ACHN (cell line): ENCODE measurements at regions not wholly inside any gene's neighbourhood (a gene's known extent, or its start where the extent isn't known, plus 50 kb on each side); places are given as distances from the start of the nearest gene placed in this dataset.
A peak's percentile ranks its signal among the peaks of the same experiment; 100 is the strongest.
"Not testable (repeated sequence)": the region's sequence is repeated elsewhere in the genome, so short reads cannot be mapped to it uniquely, and the experiment has no call there.

Experiments used
- DNase-seq: peaks from one replicate; pipeline ENCODE4 v3.0.0-alpha.2; 2015
- in situ Hi-C: cut with HindIII; loops from 2 replicates; pipeline ENCODE4 v1.10.0; 2017; ENCODE audit warnings: low sequenced_read_pairs, low pct_ligation_motif_present, low pct_unique_long_range_greater_than_20kb

DNA sequence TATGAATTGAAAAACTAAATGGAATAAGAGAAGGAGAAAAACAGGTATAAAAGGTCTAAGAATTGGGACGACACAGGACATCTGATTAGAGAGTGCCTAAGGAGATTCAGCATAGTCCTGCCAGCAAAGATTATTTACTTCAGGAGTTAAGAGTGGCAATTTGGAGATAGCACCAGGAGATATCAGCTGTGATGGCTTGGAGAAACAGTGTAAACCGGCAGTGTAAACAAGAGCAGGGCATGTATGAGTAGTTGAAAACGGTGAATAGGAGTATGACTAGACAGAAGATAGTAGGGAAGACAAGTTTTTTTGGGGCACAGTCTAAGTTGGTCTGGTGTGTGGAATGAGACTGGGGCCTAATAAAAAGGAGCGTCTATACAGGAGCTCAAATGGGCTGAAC lies 924.9 kb downstream of the QKI start:
- in situ Hi-C loops, DNase-seq: not testable (repeated sequence)

GRCh38 chr6:164337925-164338397 lies 923.4 kb downstream of the QKI start:
- DNase-seq = no peak
- in situ Hi-C loops = no loop called here

- in situ Hi-C loops = no loop called here
These were observed 922.8 kb downstream of the QKI start for GRCh38 chr6:164337024-164337924.

GRCh38 chr6:164336455-164336854 lies 921.9 kb downstream of the QKI start:
- no peak for DNase-seq
- in situ Hi-C loops = no loop called here

More at GRCh38 chr6:164337024-164337924, 922.8 kb downstream of the QKI start:
- no peak for DNase-seq

DNA sequence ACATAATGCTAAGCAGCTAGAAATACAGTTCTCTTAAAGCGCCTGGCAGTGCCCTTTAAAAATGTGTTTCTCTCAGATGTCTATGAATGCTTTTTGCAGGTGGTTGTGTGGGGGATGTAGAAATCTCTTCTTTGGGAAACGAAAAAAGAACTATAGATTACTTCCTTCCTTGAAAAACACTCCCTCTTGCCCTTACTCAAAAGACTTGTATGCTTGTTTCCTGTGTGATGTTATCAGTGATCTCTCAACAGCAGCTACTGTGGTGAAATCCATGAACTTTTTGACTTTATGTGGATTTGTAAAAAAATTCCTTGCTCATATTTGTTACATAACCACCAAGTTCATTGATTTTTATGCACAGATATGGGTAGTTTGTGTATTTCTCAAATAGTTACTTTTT lies 916.5 kb downstream of the QKI start:
- DNase-seq = no peak
- in situ Hi-C loops = no loop called here

DNA sequence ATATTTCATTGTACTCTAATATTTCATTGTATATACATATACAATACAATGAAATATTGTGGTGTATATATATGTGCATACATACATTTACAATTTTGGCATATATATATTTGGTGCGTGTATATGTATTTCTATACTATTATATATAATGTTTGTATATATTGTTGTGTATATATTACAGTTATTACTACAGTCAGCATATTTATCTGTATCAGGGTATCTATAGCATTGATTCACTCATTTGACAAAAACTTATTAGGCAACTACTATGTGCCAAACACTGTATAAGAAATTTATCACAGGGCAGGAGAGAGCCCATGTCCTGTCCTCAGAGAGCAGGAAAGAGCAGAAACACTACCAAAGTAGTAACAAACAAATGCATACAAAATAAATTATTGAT lies 910.6 kb downstream of the QKI start:
- in situ Hi-C loops = no loop called here
- no peak for DNase-seq

DNA sequence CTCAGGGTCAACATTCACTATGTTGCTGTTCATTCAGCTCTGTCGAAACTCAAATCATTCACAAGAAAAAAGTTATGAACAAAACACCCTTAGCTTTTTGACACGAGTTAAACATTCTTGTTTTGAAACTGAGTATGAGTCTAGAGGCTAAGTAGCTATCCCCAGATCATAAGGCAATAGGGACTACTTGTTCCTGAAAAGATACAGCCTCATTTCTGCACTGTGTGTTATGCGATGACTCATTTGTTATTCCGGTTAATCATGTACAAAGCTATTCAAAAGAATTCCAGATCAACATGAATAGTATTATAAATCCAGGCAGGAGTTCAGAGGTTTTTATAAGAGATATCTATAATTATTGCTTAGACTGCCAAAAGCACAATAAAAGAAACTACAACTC lies 908.0 kb downstream of the QKI start:
- DNase-seq = peak; percentile 34
- in situ Hi-C loops = no loop called here

DNA sequence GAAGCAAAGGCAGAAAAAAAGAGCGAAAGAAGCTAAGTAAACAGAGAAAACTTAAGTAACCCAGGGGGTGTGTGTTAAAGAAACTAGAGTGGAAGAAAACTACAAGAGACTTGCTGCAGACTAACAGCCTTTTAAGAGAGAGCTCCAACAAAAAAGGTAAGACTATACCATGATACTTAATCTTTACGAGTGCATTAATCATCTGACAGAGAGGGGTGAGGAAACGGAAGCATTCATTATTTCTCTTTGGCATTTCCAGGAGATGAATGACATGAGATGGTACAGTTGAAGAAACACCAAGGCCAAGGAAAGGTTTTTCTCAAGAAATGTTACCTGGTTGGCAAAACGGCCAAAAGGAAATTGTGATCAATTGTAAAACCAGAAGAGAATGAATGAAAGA lies 906.8 kb downstream of the QKI start:
- no peak for DNase-seq
- in situ Hi-C loops = no loop called here

- DNase-seq = no peak
- in situ Hi-C loops = no loop called here
These were observed 900.9 kb downstream of the QKI start for GRCh38 chr6:164315376-164315775.

GRCh38 chr6:164308339-164308738 lies 893.8 kb downstream of the QKI start:
- no peak for DNase-seq
- in situ Hi-C loops = no loop called here

DNA sequence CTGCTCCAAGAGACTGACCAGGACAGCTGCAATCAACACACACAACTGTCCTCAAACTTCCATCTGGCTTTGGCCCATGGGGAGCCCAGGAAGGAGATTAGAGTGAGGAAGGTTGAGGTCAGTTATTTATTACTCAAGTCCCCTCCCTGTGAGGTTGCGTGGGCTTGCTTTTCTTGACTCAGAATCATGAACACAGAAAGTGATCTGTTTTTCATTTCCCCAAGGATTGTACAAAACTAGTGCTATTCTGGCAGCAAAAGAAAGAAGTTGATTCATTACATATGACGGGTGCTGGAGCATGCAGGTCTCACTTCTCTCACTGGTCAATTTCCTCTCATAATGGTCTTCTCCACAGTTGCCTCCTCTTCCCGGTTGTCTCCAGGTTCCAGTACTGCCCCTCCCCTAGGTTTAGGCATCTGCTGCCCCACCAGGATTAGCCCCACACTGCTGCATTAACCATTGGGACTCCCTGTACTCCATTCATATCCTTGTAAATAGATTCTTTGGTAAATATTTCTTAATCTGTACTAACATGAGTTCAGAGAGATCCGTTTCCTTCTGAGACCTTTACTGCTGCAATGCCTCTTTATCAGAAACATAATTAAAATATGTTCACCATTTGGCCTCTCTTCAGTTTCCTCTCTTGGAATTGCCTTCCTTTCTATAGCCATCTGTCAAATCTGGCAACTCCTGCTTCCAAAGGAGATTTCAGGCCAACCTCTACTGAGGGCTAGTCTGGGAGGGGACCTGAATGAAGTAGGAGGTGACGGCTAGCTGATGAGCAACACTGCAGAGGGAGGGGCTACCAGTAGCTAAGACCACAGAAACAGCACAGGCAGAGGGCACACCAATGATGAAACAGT lies 888.8 kb downstream of the QKI start:
- in situ Hi-C loops = no loop called here
- DNase-seq = no peak

DNA sequence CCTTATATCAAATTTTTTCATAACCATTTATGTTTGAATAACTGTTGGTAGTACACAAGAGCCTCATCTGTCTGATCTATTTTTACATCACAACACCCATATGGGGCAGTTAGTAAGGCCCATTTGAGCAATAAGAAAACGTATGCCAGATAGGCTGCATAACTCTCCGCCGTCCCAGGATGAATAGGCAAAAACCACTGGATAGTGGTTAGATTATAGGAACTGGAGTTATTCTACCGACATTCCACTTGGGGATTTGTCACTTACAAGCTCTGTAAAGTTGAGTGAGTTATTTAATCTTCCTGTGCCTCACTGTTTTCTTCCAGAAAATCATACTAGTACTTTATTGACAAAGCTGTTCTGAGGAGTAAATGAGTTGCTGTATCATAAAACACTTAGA lies 881.9 kb downstream of the QKI start:
- in situ Hi-C loops = no loop called here

GRCh38 chr6:164294047-164294784 lies 879.7 kb downstream of the QKI start:
- DNase-seq = no peak
- in situ Hi-C loops = no loop called here

More for the DNA sequence above, 881.9 kb downstream of the QKI start:
- no peak for DNase-seq

- in situ Hi-C loops = no loop called here
- DNase-seq = no peak
These were observed 876.7 kb downstream of the QKI start for GRCh38 chr6:164291224-164291623.

- in situ Hi-C loops = no loop called here
These were observed 875.6 kb downstream of the QKI start for GRCh38 chr6:164290101-164290500.

DNA sequence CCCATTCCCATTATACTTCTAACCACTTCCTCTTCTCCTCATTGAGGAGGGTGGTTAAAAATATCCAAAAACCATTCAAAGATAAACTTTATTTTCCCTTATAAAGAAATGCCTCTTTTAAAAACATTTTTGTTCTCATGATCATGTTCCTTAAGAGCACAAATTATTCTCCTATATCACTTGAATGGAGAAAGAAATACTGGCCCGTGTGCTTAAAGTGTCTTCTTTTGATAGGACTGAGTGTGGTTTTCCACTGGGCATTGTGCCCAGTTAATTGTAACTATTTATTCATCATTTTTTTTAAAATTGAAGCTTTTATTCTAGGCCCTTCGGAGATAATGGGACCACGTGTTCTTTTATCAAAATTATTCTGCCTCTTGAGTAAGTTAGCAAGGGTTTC lies 871.5 kb downstream of the QKI start:
- in situ Hi-C loops = no loop called here
- no peak for DNase-seq

More at GRCh38 chr6:164290101-164290500, 875.6 kb downstream of the QKI start:
- DNase-seq = no peak

GRCh38 chr6:164283574-164283973 lies 869.1 kb downstream of the QKI start:
- in situ Hi-C loops = no loop called here

DNA sequence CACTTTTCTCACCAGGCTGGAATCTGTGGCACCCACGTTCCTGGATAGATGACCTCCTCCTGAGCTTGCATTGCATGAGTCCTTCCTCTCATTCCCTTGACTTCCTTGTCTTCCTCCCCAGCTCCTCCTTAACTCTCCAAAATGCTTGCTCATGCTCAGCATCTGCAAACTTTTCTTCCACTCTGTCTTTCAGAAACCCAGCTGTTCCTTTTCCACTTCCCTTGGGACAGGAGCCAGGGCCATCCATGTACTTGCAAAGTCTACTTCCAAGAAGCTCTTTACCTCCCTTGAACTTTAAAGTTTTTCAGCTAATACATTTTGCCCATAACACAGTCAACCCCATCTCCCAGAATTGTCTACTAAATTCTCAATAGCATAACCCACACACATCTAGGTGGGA lies 861.7 kb downstream of the QKI start:
- DNase-seq = no peak
- in situ Hi-C loops = no loop called here

More at GRCh38 chr6:164283574-164283973, 869.1 kb downstream of the QKI start:
- DNase-seq = no peak

DNA sequence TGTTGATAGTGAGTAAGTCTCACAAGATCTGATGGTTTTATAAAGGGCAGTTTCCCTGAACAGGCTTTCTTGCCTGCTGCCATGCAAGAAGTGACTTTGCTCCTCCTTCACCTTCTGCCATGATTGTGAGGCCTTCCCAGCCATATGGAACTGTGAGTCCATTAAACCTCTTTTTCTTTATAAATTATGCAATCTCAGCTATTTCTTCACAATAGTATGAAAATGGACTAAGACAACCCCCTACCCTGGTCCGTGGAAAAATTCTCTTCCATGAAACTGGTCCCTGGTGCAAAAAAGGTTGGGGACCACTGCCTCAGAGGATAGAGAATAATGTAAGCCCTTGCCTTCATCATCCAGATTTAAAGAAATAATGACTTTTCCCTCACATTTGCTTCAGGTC lies 861.3 kb downstream of the QKI start:
- in situ Hi-C loops = no loop called here
- DNase-seq = no peak
